AG09319 (cell line): ENCODE measurements at regions not wholly inside any gene's neighbourhood (a gene's known extent, or its start where the extent isn't known, plus 50 kb on each side); places are given as distances from the start of the nearest gene placed in this dataset.

ENCODE experiments used
- DNase-seq: peaks from one replicate; pipeline ENCODE4 v3.0.0-alpha.2; 2010; ENCODE audit warnings: low read depth; ENCODE audit errors: extremely low read depth
- CTCF ChIP-seq: IDR thresholded peaks from 2 replicates; pipeline ENCODE4 v1.5.1; 2011; ENCODE audit warnings: low read depth, mild to moderate bottlenecking, inconsistent platforms, low read length, moderate library complexity

- DNase-seq = no peak
- no peak for TF ChIP-seq CTCF
These were observed 385.6 kb upstream of the ADGRL3 start for GRCh38 chr4:60814549-60814948.

- no peak for DNase-seq
- TF ChIP-seq CTCF = no peak
These were observed 382.5 kb upstream of the ADGRL3 start for GRCh38 chr4:60817609-60818008.

- no peak for TF ChIP-seq CTCF
These were observed 377.1 kb upstream of the ADGRL3 start for GRCh38 chr4:60822986-60823385.

GRCh38 chr4:60840020-60840419, 360.1 kb upstream of the ADGRL3 start:
- TF ChIP-seq CTCF = no peak

More at GRCh38 chr4:60822986-60823385, 377.1 kb upstream of the ADGRL3 start:
- DNase-seq = no peak

GRCh38 chr4:60846678-60847077, 353.4 kb upstream of the ADGRL3 start:
- no peak for TF ChIP-seq CTCF
- DNase-seq = no peak

More at GRCh38 chr4:60840020-60840419, 360.1 kb upstream of the ADGRL3 start:
- no peak for DNase-seq

GRCh38 chr4:60847614-60848013, 352.5 kb upstream of the ADGRL3 start:
- TF ChIP-seq CTCF = no peak
- DNase-seq = no peak

GRCh38 chr4:60857130-60857753, 342.9 kb upstream of the ADGRL3 start:
- DNase-seq = no peak

More at GRCh38 chr4:60857130-60857753, 342.9 kb upstream of the ADGRL3 start:
- no peak for TF ChIP-seq CTCF
